ENCODE measurements at regions not wholly inside any gene's neighbourhood (a gene's known extent, or its start where the extent isn't known, plus 50 kb on each side); places are given as distances from the start of the nearest gene placed in this dataset.

- no peak overlapping the region for H3K4me2 ChIP-seq (ENCODE audit: low read length)
- H3K9ac ChIP-seq (ENCODE audit: low read length), result no peak overlapping the region
- intact Hi-C loops (cut with micrococcal nuclease), result no loop called here
- no peaks in the 10 kb centered on the region for H4K20me1 ChIP-seq (ENCODE audit: low read length)
- no peaks in the 10 kb centered on the region for H3K36me3 ChIP-seq (ENCODE audit: low read depth, low read length)
- BruUV-seq (replicated peaks), result no TSS peak
- DNase-seq, result no peak
- H3K4me3 ChIP-seq (ENCODE audit: low read length), result no peak overlapping the region
- no peaks in the 10 kb centered on the region for H3K9me2 ChIP-seq (replicated peaks; ENCODE audit: low read length)
- no peaks in the 10 kb centered on the region for H3F3A ChIP-seq (ENCODE audit: low read length, unreplicated experiment)
- H3K79me2 ChIP-seq (ENCODE audit: low read length), result no peaks in the 10 kb centered on the region
- no peaks in the 10 kb centered on the region for H3K9me3 ChIP-seq (ENCODE audit: low read length)
- H2AFZ ChIP-seq (ENCODE audit: low read length), result no peak overlapping the region
- POLR2A ChIA-PET (ENCODE audit: unreplicated experiment), result no interaction called here
- no peak overlapping the region for H3K27ac ChIP-seq (ENCODE audit: low read length)
- CTCF ChIA-PET, result no interaction called here
- no peaks in the 10 kb centered on the region for H3K4me1 ChIP-seq (ENCODE audit: insufficient read depth, low read length)
- no peak for TF ChIP-seq EZH2 (IDR thresholded peaks at IDR 0.05; ENCODE audit: low read length, unreplicated experiment)
- TF ChIP-seq EZH2phosphoT487 (IDR thresholded peaks at IDR 0.05; ENCODE audit: borderline replicate concordance, low read length), result no peak
- no peak for TF ChIP-seq CTCF (conservative IDR thresholded peaks at IDR 0.05; ENCODE audit: low read depth, low read length)
- ATAC-seq, result no peak
- no peaks in the 10 kb centered on the region for H3K27me3 ChIP-seq (ENCODE audit: low read length)
Observed at GRCh38 chr16:35741546-35741945, 2282.1 kb downstream of the TP53TG3F start.

DNA sequence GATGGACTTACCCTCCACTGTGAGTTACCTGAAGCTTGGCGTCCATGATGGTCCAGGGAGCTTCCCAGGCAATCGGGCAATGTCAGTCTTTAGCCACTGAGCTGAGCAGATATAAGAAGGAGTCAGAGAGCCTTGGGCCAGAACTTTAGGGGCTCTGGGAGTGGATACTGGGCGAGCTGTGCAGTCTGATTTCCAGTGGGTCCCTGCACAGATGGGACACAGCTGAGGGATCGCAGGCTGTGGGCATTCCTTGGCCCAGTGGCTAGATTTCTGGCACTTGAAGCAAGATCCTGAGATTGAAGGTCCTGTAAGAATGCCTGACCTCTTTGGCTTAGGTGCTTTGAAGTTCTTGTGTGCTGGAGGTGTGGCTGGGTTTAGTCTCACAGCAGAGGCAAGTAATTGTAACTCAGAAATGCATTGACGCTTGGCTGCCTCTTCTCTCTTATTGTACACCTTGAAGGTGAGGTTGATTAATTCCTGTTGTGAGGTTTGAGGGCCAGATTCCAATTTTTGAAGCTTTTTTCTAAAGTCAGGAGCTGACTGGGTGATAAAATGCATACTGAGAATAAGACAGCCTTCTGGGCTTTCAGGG lies 2283.8 kb downstream of the TP53TG3F start:
- Histone ChIP-seq H3K9me2 (replicated peaks; ENCODE audit: low read length) (no peaks in the 10 kb centered on the region), H3K79me2 (ENCODE audit: low read length) (no peaks in the 10 kb centered on the region), H3K27me3 (ENCODE audit: low read length) (no peaks in the 10 kb centered on the region), H3K27ac (ENCODE audit: low read length) (no peak overlapping the region), H3K4me1 (ENCODE audit: insufficient read depth, low read length) (no peaks in the 10 kb centered on the region), H3K9me3 (ENCODE audit: low read length) (no peaks in the 10 kb centered on the region), H3K36me3 (ENCODE audit: low read depth, low read length) (no peaks in the 10 kb centered on the region), H3K9ac (ENCODE audit: low read length) (no peak overlapping the region), H3K4me3 (ENCODE audit: low read length) (no peak overlapping the region), H3F3A (ENCODE audit: low read length, unreplicated experiment) (no peaks in the 10 kb centered on the region), H4K20me1 (ENCODE audit: low read length) (no peaks in the 10 kb centered on the region), H3K4me2 (ENCODE audit: low read length) (no peak overlapping the region), H2AFZ (ENCODE audit: low read length) (no peak overlapping the region)
- intact Hi-C loops (cut with micrococcal nuclease), result no loop called here
- POLR2A ChIA-PET (ENCODE audit: unreplicated experiment), result no interaction called here
- CTCF ChIA-PET, result no interaction called here
- no peak for ATAC-seq
- no TSS peak for BruUV-seq (replicated peaks)
- DNase-seq, result no peak
- TF ChIP-seq EZH2phosphoT487 (IDR thresholded peaks at IDR 0.05; ENCODE audit: borderline replicate concordance, low read length) (no peak), CTCF (conservative IDR thresholded peaks at IDR 0.05; ENCODE audit: low read depth, low read length) (no peak), EZH2 (IDR thresholded peaks at IDR 0.05; ENCODE audit: low read length, unreplicated experiment) (no peak)

DNA sequence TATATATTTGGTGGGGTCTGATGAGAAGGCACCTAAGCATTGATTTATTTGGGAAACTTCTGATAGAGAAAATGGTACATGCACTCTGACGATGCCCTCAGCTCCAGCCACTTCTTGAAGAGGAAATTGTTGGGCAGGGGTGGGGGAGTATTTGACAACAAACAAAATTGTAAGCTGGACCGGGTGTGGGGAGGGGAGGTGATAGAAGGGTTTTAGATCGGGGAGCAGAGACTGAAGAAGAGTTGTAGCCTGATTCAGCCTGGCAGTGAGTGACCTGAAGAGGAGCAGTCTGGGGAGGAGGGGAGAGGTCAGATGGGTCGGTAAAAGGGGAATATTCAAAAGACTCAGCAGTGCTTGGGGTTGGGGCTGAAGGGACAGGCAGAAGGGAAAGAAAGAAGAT lies 2284.7 kb downstream of the TP53TG3F start:
- intact Hi-C loops (cut with micrococcal nuclease), result no loop called here
- no peaks in the 10 kb centered on the region for H3K27me3 ChIP-seq (ENCODE audit: low read length)

More for the DNA sequence above, 2284.7 kb downstream of the TP53TG3F start:
- Histone ChIP-seq H4K20me1 (ENCODE audit: low read length) (no peaks in the 10 kb centered on the region), H3K9me3 (ENCODE audit: low read length) (no peaks in the 10 kb centered on the region), H3K4me1 (ENCODE audit: insufficient read depth, low read length) (no peaks in the 10 kb centered on the region), H3K27ac (ENCODE audit: low read length) (no peak overlapping the region), H3K4me3 (ENCODE audit: low read length) (no peak overlapping the region), H3K9ac (ENCODE audit: low read length) (no peak overlapping the region), H3K79me2 (ENCODE audit: low read length) (no peaks in the 10 kb centered on the region), H3K9me2 (replicated peaks; ENCODE audit: low read length) (no peaks in the 10 kb centered on the region), H2AFZ (ENCODE audit: low read length) (no peak overlapping the region), H3K36me3 (ENCODE audit: low read depth, low read length) (no peaks in the 10 kb centered on the region), H3K4me2 (ENCODE audit: low read length) (no peak overlapping the region), H3F3A (ENCODE audit: low read length, unreplicated experiment) (no peaks in the 10 kb centered on the region)
- DNase-seq (no peak), ATAC-seq (no peak)
- ChIA-PET POLR2A (ENCODE audit: unreplicated experiment) (no interaction called here), CTCF (no interaction called here)
- TF ChIP-seq CTCF (conservative IDR thresholded peaks at IDR 0.05; ENCODE audit: low read depth, low read length) (no peak), EZH2 (IDR thresholded peaks at IDR 0.05; ENCODE audit: low read length, unreplicated experiment) (no peak), EZH2phosphoT487 (IDR thresholded peaks at IDR 0.05; ENCODE audit: borderline replicate concordance, low read length) (no peak)
- no TSS peak for BruUV-seq (replicated peaks)

All from PC-3 (cell line).